GM12873 (cell line): ENCODE measurements at regions not wholly inside any gene's neighbourhood (a gene's known extent, or its start where the extent isn't known, plus 50 kb on each side); places are given as distances from the start of the nearest gene placed in this dataset.

Experiments
- TF ChIP-seq, protein P1 (sequence below): IDR thresholded peaks from 2 replicates; pipeline ENCODE4 v1.5.1; 2012; ENCODE audit warnings: low read depth, mild to moderate bottlenecking, moderate library complexity, low read length, control low read depth; ENCODE audit not compliant: insufficient read depth; ENCODE audit errors: missing control alignments

DNA sequence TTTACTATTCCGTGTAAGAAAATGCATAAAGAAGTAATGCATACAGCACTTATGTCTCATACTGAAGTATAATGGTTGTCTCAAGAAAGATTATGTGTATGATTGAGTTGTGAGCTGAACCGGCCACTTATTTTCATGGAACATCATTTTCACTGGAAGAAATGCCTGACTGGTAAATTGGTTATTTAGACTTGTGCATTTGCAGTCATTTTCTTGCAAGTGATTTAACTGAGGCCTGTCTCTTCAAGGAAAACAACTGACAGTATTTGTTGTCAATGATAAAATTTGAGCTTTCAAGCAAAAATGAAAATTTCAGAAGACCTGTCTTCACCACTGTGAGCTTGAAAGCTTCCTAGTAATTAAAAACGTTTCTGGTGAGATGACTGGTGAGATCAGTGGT, 62.7 kb upstream of the RPS6KA3 start:
- TF ChIP-seq, protein P1, sequence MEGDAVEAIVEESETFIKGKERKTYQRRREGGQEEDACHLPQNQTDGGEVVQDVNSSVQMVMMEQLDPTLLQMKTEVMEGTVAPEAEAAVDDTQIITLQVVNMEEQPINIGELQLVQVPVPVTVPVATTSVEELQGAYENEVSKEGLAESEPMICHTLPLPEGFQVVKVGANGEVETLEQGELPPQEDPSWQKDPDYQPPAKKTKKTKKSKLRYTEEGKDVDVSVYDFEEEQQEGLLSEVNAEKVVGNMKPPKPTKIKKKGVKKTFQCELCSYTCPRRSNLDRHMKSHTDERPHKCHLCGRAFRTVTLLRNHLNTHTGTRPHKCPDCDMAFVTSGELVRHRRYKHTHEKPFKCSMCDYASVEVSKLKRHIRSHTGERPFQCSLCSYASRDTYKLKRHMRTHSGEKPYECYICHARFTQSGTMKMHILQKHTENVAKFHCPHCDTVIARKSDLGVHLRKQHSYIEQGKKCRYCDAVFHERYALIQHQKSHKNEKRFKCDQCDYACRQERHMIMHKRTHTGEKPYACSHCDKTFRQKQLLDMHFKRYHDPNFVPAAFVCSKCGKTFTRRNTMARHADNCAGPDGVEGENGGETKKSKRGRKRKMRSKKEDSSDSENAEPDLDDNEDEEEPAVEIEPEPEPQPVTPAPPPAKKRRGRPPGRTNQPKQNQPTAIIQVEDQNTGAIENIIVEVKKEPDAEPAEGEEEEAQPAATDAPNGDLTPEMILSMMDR: no peak

DNA sequence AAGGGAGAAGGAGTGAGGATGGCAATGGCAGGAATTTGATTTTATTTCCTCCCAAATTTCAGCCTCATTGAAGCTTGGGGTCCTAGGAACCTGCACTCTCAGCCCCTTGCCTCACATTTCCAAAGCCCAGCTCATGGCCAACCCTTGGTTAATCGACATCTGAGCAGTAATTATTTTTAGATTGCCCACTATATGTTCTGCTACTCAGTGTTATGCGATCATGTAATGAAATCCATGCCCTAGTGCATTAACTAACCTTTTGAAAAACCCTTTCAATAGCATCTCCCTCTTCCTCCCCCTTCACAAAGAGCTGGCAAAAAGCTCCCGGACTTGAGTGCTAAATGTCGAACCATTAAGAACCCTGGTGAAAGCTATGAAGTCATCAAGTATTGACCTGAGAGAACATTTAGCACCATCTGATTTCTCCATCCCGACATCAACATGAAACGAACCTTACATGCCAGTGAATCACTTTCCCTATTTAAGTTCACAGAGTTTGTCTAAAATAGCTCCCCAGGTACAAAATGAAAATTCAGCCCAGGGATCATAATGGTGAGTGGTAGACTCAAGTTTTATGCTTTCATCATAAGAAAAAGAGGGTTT, 59.2 kb upstream of the RPS6KA3 start:
- TF ChIP-seq, protein P1: no peak

DNA sequence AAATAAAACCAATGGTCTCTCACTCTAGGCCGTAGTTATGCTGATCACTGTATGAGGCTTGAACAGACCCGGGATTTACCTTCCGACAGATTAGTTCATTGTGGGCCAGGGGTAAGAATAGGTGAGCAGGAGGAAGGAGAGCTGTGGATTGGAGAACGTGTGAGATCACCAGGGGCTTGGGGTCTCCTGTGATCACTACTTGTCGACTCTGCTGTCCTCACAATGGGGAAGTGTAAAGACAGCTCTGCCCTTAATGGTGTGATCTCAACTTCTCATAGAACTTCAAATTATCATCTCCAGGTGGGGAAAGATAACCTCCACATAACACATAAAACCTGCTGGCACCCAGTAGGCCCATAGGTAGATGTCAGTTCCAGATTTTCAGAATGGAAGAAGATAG, 56.2 kb upstream of the RPS6KA3 start:
- TF ChIP-seq, protein P1: no peak

DNA sequence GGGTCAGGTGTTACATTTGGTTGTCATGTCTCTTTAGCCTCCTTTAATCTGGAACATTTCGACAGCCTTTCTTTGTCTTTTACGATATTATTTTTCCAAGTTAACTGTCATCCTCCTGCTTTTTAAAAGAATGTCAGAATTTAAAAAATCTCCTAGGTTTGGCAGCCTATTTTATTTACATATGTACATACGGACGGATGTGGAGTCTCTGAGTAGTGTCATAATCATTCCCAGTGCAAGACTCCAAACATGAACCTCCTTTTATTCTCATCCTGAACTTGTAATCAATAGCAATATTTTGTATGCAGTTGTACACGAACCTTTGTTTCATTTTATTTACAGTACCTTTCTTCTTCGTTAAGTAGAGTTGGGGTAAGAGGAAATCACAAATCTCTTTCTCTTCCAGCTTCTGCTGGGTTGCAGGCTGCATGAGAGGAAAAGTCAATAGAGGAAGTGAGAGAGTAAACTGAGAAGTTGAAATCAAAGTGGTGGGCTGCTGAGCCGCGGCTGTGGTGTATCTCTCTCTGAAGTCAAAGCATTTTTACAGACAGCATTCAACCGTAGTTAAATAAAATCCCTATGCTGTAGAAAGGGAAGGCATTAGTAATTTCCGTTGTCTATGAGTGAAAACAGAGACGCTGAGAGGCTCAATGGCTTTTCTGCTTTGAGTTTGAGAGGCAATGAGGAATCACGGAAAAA, 53.9 kb upstream of the RPS6KA3 start:
- TF ChIP-seq, protein P1: no peak

DNA sequence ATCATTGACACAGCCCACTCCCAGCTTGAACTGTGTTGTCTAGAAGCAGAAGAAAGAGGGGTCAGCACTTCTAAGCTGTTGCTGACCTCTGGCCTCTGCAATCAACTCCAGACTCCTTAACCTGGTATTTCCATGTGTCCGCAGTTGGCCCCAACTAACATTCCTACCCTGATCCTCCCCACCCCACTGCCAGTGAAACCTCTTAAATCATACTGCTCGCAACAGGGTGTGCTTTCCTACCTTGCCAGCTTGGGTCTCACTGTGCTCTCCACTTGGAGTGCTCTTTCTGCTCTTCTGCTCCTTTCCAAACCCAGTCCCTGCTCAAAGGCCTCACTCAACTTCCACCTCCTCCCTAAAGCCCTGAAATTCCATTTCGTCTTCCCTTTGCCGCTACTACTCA, 52.3 kb upstream of the RPS6KA3 start:
- TF ChIP-seq, protein P1: no peak

DNA sequence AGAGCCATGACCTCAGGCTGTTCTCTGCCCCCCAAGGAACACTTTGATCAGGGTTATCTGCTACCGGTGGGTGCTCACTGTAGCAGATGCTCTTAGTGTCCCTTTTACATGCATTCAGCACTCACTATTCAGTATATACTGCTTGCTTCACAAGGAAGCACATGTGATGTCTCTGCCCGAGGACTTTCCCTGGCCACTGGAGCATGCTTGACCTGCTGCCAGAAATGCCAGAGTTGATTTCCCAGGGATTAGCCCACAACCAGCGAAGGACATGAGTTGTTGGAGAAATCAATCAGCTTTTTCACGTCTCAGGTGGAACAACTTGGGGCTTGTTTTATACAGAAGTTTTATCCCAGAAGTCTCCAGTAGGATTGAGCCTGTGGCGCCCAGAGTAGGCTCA, 51.2 kb upstream of the RPS6KA3 start:
- TF ChIP-seq, protein P1: no peak
